ENCODE measurements at regions not wholly inside any gene's neighbourhood (a gene's known extent, or its start where the extent isn't known, plus 50 kb on each side); places are given as distances from the start of the nearest gene placed in this dataset.
A peak's percentile ranks its signal among the peaks of the same experiment; 100 is the strongest.

- Mint-ChIP-seq H3K27me3 (ENCODE audit: unreplicated experiment) (no peaks in the 10 kb centered on the region), H3K4me1 (ENCODE audit: low read depth, unreplicated experiment) (peaks cover 9% of the 10 kb centered on the region), H3K27ac (ENCODE audit: unreplicated experiment) (no peak overlapping the region), H3K36me3 (ENCODE audit: unreplicated experiment) (no peaks in the 10 kb centered on the region), H3K9me3 (ENCODE audit: unreplicated experiment) (peaks cover 3% of the 10 kb centered on the region), H3K4me3 (ENCODE audit: unreplicated experiment) (peak overlapping the region; percentile 87)
- no peak for DNase-seq
- TF ChIP-seq, protein P1, sequence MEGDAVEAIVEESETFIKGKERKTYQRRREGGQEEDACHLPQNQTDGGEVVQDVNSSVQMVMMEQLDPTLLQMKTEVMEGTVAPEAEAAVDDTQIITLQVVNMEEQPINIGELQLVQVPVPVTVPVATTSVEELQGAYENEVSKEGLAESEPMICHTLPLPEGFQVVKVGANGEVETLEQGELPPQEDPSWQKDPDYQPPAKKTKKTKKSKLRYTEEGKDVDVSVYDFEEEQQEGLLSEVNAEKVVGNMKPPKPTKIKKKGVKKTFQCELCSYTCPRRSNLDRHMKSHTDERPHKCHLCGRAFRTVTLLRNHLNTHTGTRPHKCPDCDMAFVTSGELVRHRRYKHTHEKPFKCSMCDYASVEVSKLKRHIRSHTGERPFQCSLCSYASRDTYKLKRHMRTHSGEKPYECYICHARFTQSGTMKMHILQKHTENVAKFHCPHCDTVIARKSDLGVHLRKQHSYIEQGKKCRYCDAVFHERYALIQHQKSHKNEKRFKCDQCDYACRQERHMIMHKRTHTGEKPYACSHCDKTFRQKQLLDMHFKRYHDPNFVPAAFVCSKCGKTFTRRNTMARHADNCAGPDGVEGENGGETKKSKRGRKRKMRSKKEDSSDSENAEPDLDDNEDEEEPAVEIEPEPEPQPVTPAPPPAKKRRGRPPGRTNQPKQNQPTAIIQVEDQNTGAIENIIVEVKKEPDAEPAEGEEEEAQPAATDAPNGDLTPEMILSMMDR (IDR thresholded peaks at IDR 0.05; ENCODE audit: partially characterized antibody, unreplicated experiment) = no peak
Measured at GRCh38 chr7:42494199-42494710, 257.2 kb upstream of the GLI3 start.

- peak overlapping the region; percentile 87 for H3K4me3 Mint-ChIP-seq (ENCODE audit: unreplicated experiment)
- peak; percentile 70 for DNase-seq
- H3K27me3 Mint-ChIP-seq (ENCODE audit: unreplicated experiment) = no peaks in the 10 kb centered on the region
- no peaks in the 10 kb centered on the region for H3K36me3 Mint-ChIP-seq (ENCODE audit: unreplicated experiment)
- H3K9me3 Mint-ChIP-seq (ENCODE audit: unreplicated experiment) = peaks cover 3% of the 10 kb centered on the region
- no peak overlapping the region for H3K27ac Mint-ChIP-seq (ENCODE audit: unreplicated experiment)
- H3K4me1 Mint-ChIP-seq (ENCODE audit: low read depth, unreplicated experiment) = peaks cover 9% of the 10 kb centered on the region
- TF ChIP-seq, protein P1 (IDR thresholded peaks at IDR 0.05; ENCODE audit: partially characterized antibody, unreplicated experiment) = no peak
Measured at GRCh38 chr7:42493436-42494198, 256.6 kb upstream of the GLI3 start.

DNA sequence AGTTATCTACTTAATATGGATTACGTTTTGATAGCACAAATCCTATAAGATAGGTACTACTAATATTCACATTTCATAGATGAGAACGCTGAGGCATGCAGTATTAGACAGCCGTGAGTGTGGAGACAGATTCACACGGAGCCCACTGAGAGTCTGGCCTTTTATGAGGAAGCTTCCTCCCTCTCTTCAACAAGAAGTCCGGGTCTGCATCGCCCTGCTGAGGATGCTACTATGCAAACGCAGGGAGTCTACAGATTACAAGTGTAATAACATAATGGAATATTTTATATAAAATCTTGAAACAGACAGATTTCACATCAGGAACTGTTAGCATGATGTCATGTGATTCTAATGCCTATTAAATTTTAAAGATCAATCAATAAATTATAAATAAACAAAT is 255.9 kb upstream of the GLI3 start:
- no peak overlapping the region for H3K27ac Mint-ChIP-seq (ENCODE audit: unreplicated experiment)
- H3K9me3 Mint-ChIP-seq (ENCODE audit: unreplicated experiment) = peaks cover 3% of the 10 kb centered on the region
- TF ChIP-seq, protein P1 (IDR thresholded peaks at IDR 0.05; ENCODE audit: partially characterized antibody, unreplicated experiment) = no peak
- peaks cover 9% of the 10 kb centered on the region for H3K4me1 Mint-ChIP-seq (ENCODE audit: low read depth, unreplicated experiment)
- peak overlapping the region; percentile 87 for H3K4me3 Mint-ChIP-seq (ENCODE audit: unreplicated experiment)
- H3K27me3 Mint-ChIP-seq (ENCODE audit: unreplicated experiment) = no peaks in the 10 kb centered on the region
- no peaks in the 10 kb centered on the region for H3K36me3 Mint-ChIP-seq (ENCODE audit: unreplicated experiment)
- DNase-seq = no peak

- Mint-ChIP-seq H3K27ac (ENCODE audit: unreplicated experiment) (no peak overlapping the region), H3K4me1 (ENCODE audit: low read depth, unreplicated experiment) (peaks cover 9% of the 10 kb centered on the region), H3K36me3 (ENCODE audit: unreplicated experiment) (no peaks in the 10 kb centered on the region), H3K9me3 (ENCODE audit: unreplicated experiment) (peaks cover 3% of the 10 kb centered on the region), H3K4me3 (ENCODE audit: unreplicated experiment) (no peak overlapping the region), H3K27me3 (ENCODE audit: unreplicated experiment) (no peaks in the 10 kb centered on the region)
- TF ChIP-seq, protein P1 (IDR thresholded peaks at IDR 0.05; ENCODE audit: partially characterized antibody, unreplicated experiment) = no peak
- no peak for DNase-seq
Measured at GRCh38 chr7:42491106-42491505, 254.1 kb upstream of the GLI3 start.

DNA sequence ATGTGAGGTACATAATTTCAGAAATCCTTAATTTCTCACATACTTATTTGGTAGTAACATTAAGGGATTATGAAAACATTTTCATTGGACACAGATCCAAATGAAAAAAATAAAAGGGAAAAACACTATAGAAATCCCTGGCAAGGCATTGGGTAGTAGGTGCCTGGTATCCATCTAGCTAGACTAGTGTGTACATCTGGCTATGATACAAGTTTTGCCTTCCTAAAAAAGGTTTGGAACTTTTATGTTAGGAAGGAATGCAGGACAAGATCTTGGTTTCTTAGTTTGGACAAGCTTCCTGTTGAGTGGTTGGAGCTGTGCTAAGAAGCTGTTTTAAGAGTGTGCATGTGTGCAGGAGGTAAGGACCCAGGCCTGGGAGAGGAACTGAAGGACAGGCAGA is 252.3 kb upstream of the GLI3 start:
- Mint-ChIP-seq H3K27ac (ENCODE audit: unreplicated experiment) (no peak overlapping the region), H3K27me3 (ENCODE audit: unreplicated experiment) (no peaks in the 10 kb centered on the region)

More for the DNA sequence above, 252.3 kb upstream of the GLI3 start:
- H3K4me1 Mint-ChIP-seq (ENCODE audit: low read depth, unreplicated experiment) = peaks cover 7% of the 10 kb centered on the region
- peaks cover 1% of the 10 kb centered on the region for H3K9me3 Mint-ChIP-seq (ENCODE audit: unreplicated experiment)
- DNase-seq = no peak
- TF ChIP-seq, protein P1 (IDR thresholded peaks at IDR 0.05; ENCODE audit: partially characterized antibody, unreplicated experiment) = no peak
- H3K4me3 Mint-ChIP-seq (ENCODE audit: unreplicated experiment) = no peak overlapping the region
- H3K36me3 Mint-ChIP-seq (ENCODE audit: unreplicated experiment) = no peaks in the 10 kb centered on the region
